ENCODE measurements at regions not wholly inside any gene's neighbourhood (a gene's known extent, or its start where the extent isn't known, plus 50 kb on each side); places are given as distances from the start of the nearest gene placed in this dataset.

- H2BK12ac ChIP-seq (ENCODE audit: low read depth, low read length), result no peak overlapping the region
- no peak overlapping the region for H3K9ac ChIP-seq (replicated peaks in 1 of 4; ENCODE audit: extremely low read depth in 1 of 4, low read depth in 3 of 4, low read length in 3 of 4)
- no peak overlapping the region for H4K8ac ChIP-seq (ENCODE audit: extremely low read depth, insufficient read depth, low read length)
- H3K4me3 ChIP-seq (ENCODE audit: extremely low read depth in 1 of 4, insufficient read depth in 2 of 4, low read depth in 3 of 4, low read length in 4 of 4), result no peak overlapping the region
- no peak overlapping the region for H4K91ac ChIP-seq (replicated peaks; ENCODE audit: insufficient read length, low read length)
- no peak for FAIRE-seq
- no peaks in the 10 kb centered on the region for H3K27me3 ChIP-seq (replicated peaks in 1 of 4; ENCODE audit: control insufficient read depth in 3 of 4, extremely low read depth in 1 of 4, insufficient read depth in 3 of 4, low read length in 3 of 4)
- H3K79me1 ChIP-seq (ENCODE audit: low read depth, low read length), result no peaks in the 10 kb centered on the region
- ChIA-PET CTCF (ENCODE audit: partially characterized antibody) (no interaction called here), POLR2A (ENCODE audit: partially characterized antibody) (no interaction called here)
- no peaks in the 10 kb centered on the region for H3K23me2 ChIP-seq (ENCODE audit: low read depth, low read length)
- H3K14ac ChIP-seq (ENCODE audit: insufficient read length), result no peak overlapping the region
- no peak overlapping the region for H3K27ac ChIP-seq (ENCODE audit: low read depth, low read length)
- no peak overlapping the region for H3K4ac ChIP-seq (replicated peaks; ENCODE audit: insufficient read length, low read depth, low read length)
- DNase-seq (ENCODE audit: low read depth in 1 of 2, low spot score in 2 of 2), result no peak
- no peak overlapping the region for H3K18ac ChIP-seq (ENCODE audit: extremely low read depth, low read length)
- no peak overlapping the region for H4K5ac ChIP-seq (ENCODE audit: insufficient read length, low read depth, low read length)
- no peak overlapping the region for H3K23ac ChIP-seq (ENCODE audit: insufficient read length)
- no peak overlapping the region for H2AFZ ChIP-seq (ENCODE audit: low read length)
- H3K9me3 ChIP-seq (ENCODE audit: insufficient read depth in 2 of 2, low read depth in 1 of 2, low read length in 1 of 2), result peaks cover 10 to 13% of the 10 kb centered on the region in 2 experiments; a peak in 3 of 4 replicates
- H2AK5ac ChIP-seq (ENCODE audit: low read depth, low read length), result no peak overlapping the region
- H3K4me2 ChIP-seq (ENCODE audit: insufficient read depth in 1 of 2, low read depth in 2 of 2, low read length in 2 of 2), result no peak overlapping the region
- no peak overlapping the region for H2BK5ac ChIP-seq (ENCODE audit: low read depth, low read length)
- H3K56ac ChIP-seq (replicated peaks; ENCODE audit: insufficient read length, low read depth, low read length), result no peak overlapping the region
- no peaks in the 10 kb centered on the region for H3K79me2 ChIP-seq (ENCODE audit: control insufficient read depth in 1 of 2, insufficient read depth in 2 of 2, low read length in 2 of 2)
- 91% methylated on average over 2 of the region's 2 CpGs; no CpG with 5 or more reads in 1 of the 2 experiments for WGBS, 2 experiments (ENCODE audit: extremely low coverage in 1 of 2, insufficient coverage in 1 of 2, insufficient read length in 1 of 2, insufficient replicate concordance in 2 of 2, low coverage in 1 of 2, low lambda C conversion rate in 2 of 2, missing lambda C conversion rate in 1 of 2)
- H2BK20ac ChIP-seq (ENCODE audit: low read length), result no peak overlapping the region
- peaks cover 0 to 8% (median 0%) of the 10 kb centered on the region in 4 experiments; a peak in 2 of 8 replicates for H3K36me3 ChIP-seq (ENCODE audit: control insufficient read depth in 2 of 4, insufficient read depth in 4 of 4, low read length in 3 of 4)
- no peaks in the 10 kb centered on the region for H3K4me1 ChIP-seq (replicated peaks in 1 of 4; ENCODE audit: control insufficient read depth in 3 of 4, insufficient read depth in 4 of 4, low read length in 3 of 4)
- H4K20me1 ChIP-seq (replicated peaks in 1 of 2; ENCODE audit: control insufficient read depth in 1 of 2, insufficient read depth in 2 of 2, low read length in 2 of 2), result no peaks in the 10 kb centered on the region
- no peak for TF ChIP-seq NRF1 (IDR thresholded peaks at IDR 0.05; ENCODE audit: low read depth, low read length)
- TF ChIP-seq RNF2 (IDR thresholded peaks at IDR 0.05; ENCODE audit: borderline replicate concordance, low read depth, low read length, missing control alignments, poor library complexity, severe bottlenecking), result no peak
- H2BK120ac ChIP-seq (replicated peaks; ENCODE audit: low read depth, low read length), result no peak overlapping the region
- H2BK15ac ChIP-seq (ENCODE audit: low read length), result no peak overlapping the region
These were observed 101.1 kb upstream of the RMP24 start for GRCh38 chr18:35871337-35871736.
